HEK293 (cell line): ENCODE measurements at regions not wholly inside any gene's neighbourhood (a gene's known extent, or its start where the extent isn't known, plus 50 kb on each side); places are given as distances from the start of the nearest gene placed in this dataset.

Experiments
- CTCF ChIA-PET: fragments of 350-600 bp; formaldehyde crosslinking; extraction: SDS; loops from one replicate; lab custom pipeline; 2021; ENCODE audit warnings: antibody characterized with exemption; lab: Yijun Ruan, JAX
- POLR2A ChIA-PET: fragments of 300-600 bp; formaldehyde crosslinking; extraction: SDS; loops from one replicate; lab custom pipeline; 2020; ENCODE audit warnings: antibody characterized with exemption, inconsistent platforms; lab: Yijun Ruan, JAX
- H3K27ac ChIP-seq: fragments of 200-500 bp; sonication (Bioruptor generic); 2 replicates; pipeline ENCODE4 v1.5.1; 2014; ENCODE audit warnings: low read depth, low read length, control low read depth, inconsistent platforms; ENCODE audit errors: extremely low read depth
- H3K36me3 ChIP-seq, 2 experiments: fragments of 200-500 bp in 1 of 2; sonication (Bioruptor generic) in 1 of 2; 1 replicate in 1 of 2; 2 replicates in 1 of 2; pipeline ENCODE4 v1.5.1; 2014 to 2017; ENCODE audit warnings: inconsistent platforms in 2 of 2, low read length in 2 of 2; ENCODE audit not compliant: control insufficient read depth in 2 of 2, insufficient read depth in 1 of 2
- H3K4me1 ChIP-seq: fragments of 200-500 bp; sonication (Bioruptor generic); 2 replicates; pipeline ENCODE4 v1.5.1; 2014; ENCODE audit warnings: mild to moderate bottlenecking, low read length, inconsistent platforms; ENCODE audit not compliant: control insufficient read depth, insufficient read depth
- H3K4me3 ChIP-seq: 2 replicates; pipeline ENCODE4 v1.5.1; 2011; ENCODE audit warnings: low read depth, mild to moderate bottlenecking, control low read depth, low read length, moderate library complexity
- H3K9me3 ChIP-seq: fragments of 200-500 bp; sonication (Bioruptor generic); 2 replicates; pipeline ENCODE4 v1.5.1; 2014; ENCODE audit warnings: low read depth, low read length, inconsistent platforms; ENCODE audit not compliant: control insufficient read depth, insufficient read depth
- GFI1B ChIP-seq: fragments of 450-650 bp; formaldehyde crosslinking; IDR thresholded peaks from 2 replicates; pipeline ENCODE4 v1.5.1; 2016; ENCODE audit warnings: missing biosample characterization, missing genetic modification characterization
- GLI4 ChIP-seq: fragments of 450-650 bp; formaldehyde crosslinking; IDR thresholded peaks from 2 replicates; pipeline ENCODE4 v1.5.1; 2016; ENCODE audit warnings: missing biosample characterization, missing genetic modification characterization
- MEIS1 ChIP-seq: sonication (generic); formaldehyde crosslinking; IDR thresholded peaks from 2 replicates; pipeline ENCODE4 v1.8.1; 2022; ENCODE audit warnings: missing genetic modification reagents, mild to moderate bottlenecking, borderline replicate concordance
- PBX3 ChIP-seq: sonication (generic); formaldehyde crosslinking; IDR thresholded peaks from 2 replicates; pipeline ENCODE4 v1.8.1; 2022; ENCODE audit warnings: mild to moderate bottlenecking, moderate library complexity, missing genetic modification reagents
- ZBTB20 ChIP-seq: fragments of 450-650 bp; formaldehyde crosslinking; IDR thresholded peaks from 2 replicates; pipeline ENCODE4 v1.5.1; 2016; ENCODE audit warnings: missing biosample characterization, missing genetic modification characterization
- ZFHX2 ChIP-seq: fragments of 450-650 bp; formaldehyde crosslinking; conservative IDR thresholded peaks from 2 replicates; pipeline ENCODE4 v1.5.1; 2016; ENCODE audit warnings: missing biosample characterization, missing genetic modification characterization
- ZNF121 ChIP-seq: fragments of 450-650 bp; formaldehyde crosslinking; IDR thresholded peaks from 2 replicates; pipeline ENCODE4 v1.5.1; 2016; ENCODE audit warnings: missing biosample characterization, missing genetic modification characterization
- ZNF175 ChIP-seq: fragments of 450-650 bp; formaldehyde crosslinking; IDR thresholded peaks from 2 replicates; pipeline ENCODE4 v1.5.1; 2016; ENCODE audit warnings: missing biosample characterization, missing genetic modification characterization
- ZNF266 ChIP-seq: fragments of 450-650 bp; formaldehyde crosslinking; IDR thresholded peaks from 2 replicates; pipeline ENCODE4 v1.5.1; 2016; ENCODE audit warnings: missing biosample characterization, missing genetic modification characterization, low read depth
- ZNF274 ChIP-seq, 2 experiments: fragments of 200-500 bp in 1 of 2; fragments of 450-650 bp in 1 of 2; sonication (Bioruptor generic) in 1 of 2; formaldehyde crosslinking in 1 of 2; IDR thresholded peaks; 2 replicates each; pipeline versions ENCODE4 v1.5.1 to v1.6.1; 2014 to 2016; ENCODE audit warnings: borderline replicate concordance in 1 of 2, inconsistent platforms in 1 of 2, low read length in 1 of 2, missing biosample characterization in 1 of 2, missing genetic modification characterization in 1 of 2
- ZNF529 ChIP-seq: fragments of 450-650 bp; formaldehyde crosslinking; IDR thresholded peaks from 2 replicates; pipeline ENCODE4 v1.5.1; 2017; ENCODE audit warnings: missing genetic modification characterization, missing biosample characterization; ENCODE audit not compliant: insufficient replicate concordance
- ZNF544 ChIP-seq: fragments of 450-650 bp; formaldehyde crosslinking; IDR thresholded peaks from 2 replicates; pipeline ENCODE4 v1.5.0; 2017; ENCODE audit warnings: missing biosample characterization, missing genetic modification characterization
- ZNF585B ChIP-seq: fragments of 450-650 bp; formaldehyde crosslinking; IDR thresholded peaks from 2 replicates; pipeline ENCODE4 v1.5.1; 2016; ENCODE audit warnings: missing biosample characterization, missing genetic modification characterization
- ZNF610 ChIP-seq: fragments of 450-650 bp; formaldehyde crosslinking; IDR thresholded peaks from 2 replicates; pipeline ENCODE4 v1.5.1; 2016; ENCODE audit warnings: missing biosample characterization, missing genetic modification characterization, borderline replicate concordance
- ZNF76 ChIP-seq: fragments of 450-650 bp; formaldehyde crosslinking; IDR thresholded peaks from 2 replicates; pipeline ENCODE4; 2016; ENCODE audit warnings: low read depth, missing biosample characterization, missing genetic modification characterization, borderline replicate concordance
- TF ChIP-seq, protein P1 (sequence below): fragments of 450-650 bp; formaldehyde crosslinking; IDR thresholded peaks from 2 replicates; pipeline ENCODE4 v1.5.1; 2016; ENCODE audit warnings: missing biosample characterization, missing genetic modification characterization, low read depth
- TF ChIP-seq, protein P2 (sequence below): fragments of 450-650 bp; formaldehyde crosslinking; IDR thresholded peaks from 2 replicates; pipeline ENCODE4 v1.5.1; 2017; ENCODE audit warnings: missing biosample characterization, mild to moderate bottlenecking, missing genetic modification characterization, moderate library complexity

DNA sequence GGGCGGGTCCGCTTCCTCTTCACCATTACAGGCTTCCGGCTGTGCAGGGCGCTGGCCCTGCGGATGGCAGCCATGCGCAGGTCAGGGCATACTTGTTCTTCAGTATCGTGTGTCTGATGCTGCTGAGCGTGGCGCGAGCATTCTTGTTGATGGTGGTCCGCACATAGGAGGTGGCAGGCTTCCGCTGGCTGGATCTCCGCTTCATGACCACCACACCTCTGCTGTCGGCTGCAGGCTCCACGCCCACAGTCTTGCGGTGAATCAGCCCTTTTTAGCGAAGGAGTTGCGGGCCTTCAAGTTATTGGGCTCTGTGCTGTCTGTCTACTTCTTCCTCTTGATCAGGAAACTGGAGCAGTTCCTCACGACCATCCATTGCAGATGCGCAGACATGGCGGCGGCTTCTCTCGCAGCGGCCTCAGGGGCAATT lies 62.4 kb upstream of the ZNF608 start (continued):
- TF ChIP-seq ZNF266 (tag by site-specific recombination): no peak
- no peak for TF ChIP-seq ZNF274 (IDR thresholded peaks at IDR 0.05; ENCODE audit: low read length)
- TF ChIP-seq ZNF274 (tag by site-specific recombination; IDR thresholded peaks at IDR 0.05; ENCODE audit: borderline replicate concordance): no peak
- TF ChIP-seq ZNF529 (tag by site-specific recombination): no peak
- no peak for TF ChIP-seq ZNF175 (tag by site-specific recombination)
- TF ChIP-seq ZNF610 (tag by site-specific recombination): no peak
- no peak for TF ChIP-seq ZNF76 (tag by site-specific recombination)
- TF ChIP-seq ZNF544 (tag by site-specific recombination): no peak

- no peaks in the 10 kb centered on the region for H3K36me3 ChIP-seq
- ChIA-PET CTCF (no interaction called here), POLR2A (no interaction called here)
- H3K4me1 ChIP-seq: peaks cover 9% of the 10 kb centered on the region
- H3K27ac ChIP-seq: no peak overlapping the region; the same call in 1 of the 2 replicates
- peak; percentile 61; the same call in 1 of the 2 replicates for TF ChIP-seq ZNF121
- no peak for TF ChIP-seq ZNF585B (tag by site-specific recombination)
- TF ChIP-seq, protein P1, sequence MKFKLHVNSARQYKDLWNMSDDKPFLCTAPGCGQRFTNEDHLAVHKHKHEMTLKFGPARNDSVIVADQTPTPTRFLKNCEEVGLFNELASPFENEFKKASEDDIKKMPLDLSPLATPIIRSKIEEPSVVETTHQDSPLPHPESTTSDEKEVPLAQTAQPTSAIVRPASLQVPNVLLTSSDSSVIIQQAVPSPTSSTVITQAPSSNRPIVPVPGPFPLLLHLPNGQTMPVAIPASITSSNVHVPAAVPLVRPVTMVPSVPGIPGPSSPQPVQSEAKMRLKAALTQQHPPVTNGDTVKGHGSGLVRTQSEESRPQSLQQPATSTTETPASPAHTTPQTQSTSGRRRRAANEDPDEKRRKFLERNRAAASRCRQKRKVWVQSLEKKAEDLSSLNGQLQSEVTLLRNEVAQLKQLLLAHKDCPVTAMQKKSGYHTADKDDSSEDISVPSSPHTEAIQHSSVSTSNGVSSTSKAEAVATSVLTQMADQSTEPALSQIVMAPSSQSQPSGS: peak; percentile 69
- H3K4me3 ChIP-seq: no peak overlapping the region
- no peaks in the 10 kb centered on the region for H3K9me3 ChIP-seq
Measured at GRCh38 chr5:124810396-124811006, 64.1 kb upstream of the ZNF608 start.

DNA sequence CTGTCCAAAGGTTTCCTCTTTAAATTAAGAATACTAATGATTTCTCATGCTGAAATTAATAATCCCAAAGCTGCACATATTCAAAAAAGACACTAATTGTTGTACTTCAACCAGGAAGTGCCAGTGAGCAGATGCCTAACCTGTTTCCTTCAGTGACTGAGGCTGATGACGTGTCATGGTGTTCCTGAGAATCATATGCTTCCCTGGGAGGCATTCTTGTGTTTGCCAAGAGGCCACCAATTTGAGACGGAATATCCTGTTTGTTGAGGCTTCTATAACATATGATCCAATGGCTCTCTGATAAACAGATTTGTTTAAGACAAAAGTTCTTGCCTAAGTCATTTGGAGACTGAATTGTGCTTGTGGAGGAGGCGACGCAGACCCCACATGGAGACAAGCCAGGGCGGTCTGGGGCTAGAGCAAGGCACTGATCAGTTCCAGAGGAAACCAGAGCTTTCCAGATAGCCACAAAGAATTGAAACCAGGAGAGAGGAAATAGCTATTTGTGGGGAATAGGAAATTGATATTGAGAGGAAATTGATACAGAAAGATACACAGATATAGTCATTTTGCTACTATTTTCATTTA lies 66.4 kb upstream of the ZNF608 start:
- Histone ChIP-seq H3K4me3 (no peak overlapping the region), H3K36me3 (no peaks in the 10 kb centered on the region), H3K4me1 (no peaks in the 10 kb centered on the region), H3K27ac (no peak overlapping the region), H3K9me3 (no peaks in the 10 kb centered on the region)
- ChIA-PET CTCF (no interaction called here), POLR2A (no interaction called here)
- no peak for TF ChIP-seq PBX3 (CRISPR knock-in tag)
- no peak for TF ChIP-seq ZBTB20 (tag by site-specific recombination)
- TF ChIP-seq GFI1B (tag by site-specific recombination): no peak

GRCh38 chr5:124816381-124816780 lies 69.9 kb upstream of the ZNF608 start:
- ChIA-PET CTCF (interaction anchor here (0.5 kb wide), 1 partner anchor 1060 kb away, joined by 3 read pairs; no protein-coding TSS in a partner anchor), POLR2A (interaction anchor here (1.0 kb wide), 1 partner anchor 10 kb away, joined by 3 read pairs; no protein-coding TSS in a partner anchor)
- Histone ChIP-seq H3K9me3 (no peaks in the 10 kb centered on the region), H3K27ac (no peak overlapping the region), H3K4me3 (no peak overlapping the region), H3K36me3 (no peaks in the 10 kb centered on the region), H3K4me1 (peaks cover 2% of the 10 kb centered on the region; the same call in 1 of the 2 replicates)
- no peak for TF ChIP-seq ZFHX2 (tag by site-specific recombination)
- TF ChIP-seq GLI4 (tag by site-specific recombination): no peak
- TF ChIP-seq MEIS1 (CRISPR knock-in tag): no peak
- TF ChIP-seq, protein P2, sequence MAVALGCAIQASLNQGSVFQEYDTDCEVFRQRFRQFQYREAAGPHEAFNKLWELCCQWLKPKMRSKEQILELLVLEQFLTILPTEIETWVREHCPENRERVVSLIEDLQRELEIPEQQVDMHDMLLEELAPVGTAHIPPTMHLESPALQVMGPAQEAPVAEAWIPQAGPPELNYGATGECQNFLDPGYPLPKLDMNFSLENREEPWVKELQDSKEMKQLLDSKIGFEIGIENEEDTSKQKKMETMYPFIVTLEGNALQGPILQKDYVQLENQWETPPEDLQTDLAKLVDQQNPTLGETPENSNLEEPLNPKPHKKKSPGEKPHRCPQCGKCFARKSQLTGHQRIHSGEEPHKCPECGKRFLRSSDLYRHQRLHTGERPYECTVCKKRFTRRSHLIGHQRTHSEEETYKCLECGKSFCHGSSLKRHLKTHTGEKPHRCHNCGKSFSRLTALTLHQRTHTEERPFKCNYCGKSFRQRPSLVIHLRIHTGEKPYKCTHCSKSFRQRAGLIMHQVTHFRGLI (tag by site-specific recombination): no peak
